Kidney (tissue), 13 donors: ENCODE measurements at regions not wholly inside any gene's neighbourhood (a gene's known extent, or its start where the extent isn't known, plus 50 kb on each side); places are given as distances from the start of the nearest gene placed in this dataset.

Source experiments
- DNase-seq, 5 donors: peaks; one replicate each; pipeline ENCODE4 v3.0.0-alpha.2; 2013 to 2020
- FAIRE-seq: peaks from 2 replicates; lab custom pipeline; 2012; peaks lifted over from hg19 to GRCh38; lab: Jason Lieb, UNC
- H3K27ac ChIP-seq, 2 donors: one replicate each; pipeline ENCODE4 v1.7.0; 2013; ENCODE audit warnings: low read depth in 2 of 2, low read length in 2 of 2, inconsistent platforms in 1 of 2
- H3K27me3 ChIP-seq: one replicate; pipeline ENCODE4 v1.7.1; 2013; ENCODE audit warnings: low read length, inconsistent platforms; ENCODE audit not compliant: control insufficient read depth, insufficient read depth
- H3K36me3 ChIP-seq, 3 donors: one replicate each; pipeline versions ENCODE4 v1.7.0 to v1.7.1; 2013; ENCODE audit warnings: low read length in 3 of 3, control low read depth in 1 of 3, inconsistent platforms in 1 of 3; ENCODE audit not compliant: insufficient read depth in 3 of 3, control insufficient read depth in 2 of 3
- H3K4me1 ChIP-seq, 3 donors: one replicate each; pipeline versions ENCODE4 v1.7.0 to v1.7.1; 2013; ENCODE audit warnings: low read length in 3 of 3, inconsistent platforms in 1 of 3, low read depth in 1 of 3; ENCODE audit not compliant: control insufficient read depth in 2 of 3, insufficient read depth in 2 of 3
- H3K4me3 ChIP-seq, 3 donors: one replicate each; pipeline versions ENCODE4 v1.7.0 to v1.8.1; 2013; ENCODE audit warnings: low read length in 3 of 3, control low read depth in 1 of 3, inconsistent platforms in 1 of 3
- H3K9ac ChIP-seq, 3 donors: one replicate each; pipeline versions ENCODE4 v1.7.0 to v1.7.1; 2013; ENCODE audit warnings: low read length in 3 of 3, control low read depth in 1 of 3, inconsistent platforms in 1 of 3
- H3K9me3 ChIP-seq, 3 donors: one replicate each; pipeline versions ENCODE4 v1.7.0 to v1.7.1; 2013; ENCODE audit warnings: low read length in 3 of 3, control low read depth in 1 of 3, inconsistent platforms in 1 of 3; ENCODE audit not compliant: control insufficient read depth in 2 of 3, insufficient read depth in 1 of 3
- intact Hi-C: fragments of 100-400 bp; cut with DNase I; formaldehyde crosslinking; loops from one replicate; pipeline ENCODE4 v1.11.1; 2022
- TF ChIP-seq, protein P1 (sequence below): IDR thresholded peaks from 3 replicates; pipeline ENCODE4 v1.5.1; 2012; ENCODE audit warnings: mild to moderate bottlenecking, moderate library complexity, borderline replicate concordance; ENCODE audit not compliant: insufficient read depth; ENCODE audit errors: extremely low read depth
- donor health status: control.
- donor health status: control.
- donor health status: control.
- donor health status: control.
- donor health status: control.
- donor health status: DM: yes; HTN: yes; CAD: no.
- donor health status: Normal renal cell carcinoma (clear cell type).

DNA sequence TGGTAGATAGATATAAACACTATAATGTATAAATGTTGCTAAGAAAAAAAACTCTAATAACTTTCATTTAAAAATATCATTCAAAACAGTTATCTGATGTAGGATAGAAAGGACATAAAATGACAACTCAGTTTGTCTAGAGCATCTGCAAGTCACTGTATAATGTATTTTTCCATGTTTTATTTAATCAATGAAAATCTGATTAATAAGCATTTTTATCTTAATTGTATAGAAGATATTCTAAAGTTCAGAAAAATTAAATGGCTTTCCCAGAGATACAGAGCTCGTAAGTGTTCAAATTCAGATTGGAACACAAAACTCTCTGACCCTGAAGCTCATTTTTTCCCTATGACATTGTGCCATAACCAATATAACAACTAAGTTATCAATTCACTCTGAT, 295.9 kb upstream of the DCN start:
- DNase-seq = no peak
- Histone ChIP-seq H3K4me1 (no peaks in the 10 kb centered on the region), H3K4me3 (no peak overlapping the region), H3K9me3 (no peaks in the 10 kb centered on the region), H3K27ac (no peak overlapping the region), H3K9ac (no peak overlapping the region), H3K27me3 (no peaks in the 10 kb centered on the region), H3K36me3 (no peaks in the 10 kb centered on the region)
- intact Hi-C loops = no loop called here
- no peak for FAIRE-seq
- TF ChIP-seq, protein P1, sequence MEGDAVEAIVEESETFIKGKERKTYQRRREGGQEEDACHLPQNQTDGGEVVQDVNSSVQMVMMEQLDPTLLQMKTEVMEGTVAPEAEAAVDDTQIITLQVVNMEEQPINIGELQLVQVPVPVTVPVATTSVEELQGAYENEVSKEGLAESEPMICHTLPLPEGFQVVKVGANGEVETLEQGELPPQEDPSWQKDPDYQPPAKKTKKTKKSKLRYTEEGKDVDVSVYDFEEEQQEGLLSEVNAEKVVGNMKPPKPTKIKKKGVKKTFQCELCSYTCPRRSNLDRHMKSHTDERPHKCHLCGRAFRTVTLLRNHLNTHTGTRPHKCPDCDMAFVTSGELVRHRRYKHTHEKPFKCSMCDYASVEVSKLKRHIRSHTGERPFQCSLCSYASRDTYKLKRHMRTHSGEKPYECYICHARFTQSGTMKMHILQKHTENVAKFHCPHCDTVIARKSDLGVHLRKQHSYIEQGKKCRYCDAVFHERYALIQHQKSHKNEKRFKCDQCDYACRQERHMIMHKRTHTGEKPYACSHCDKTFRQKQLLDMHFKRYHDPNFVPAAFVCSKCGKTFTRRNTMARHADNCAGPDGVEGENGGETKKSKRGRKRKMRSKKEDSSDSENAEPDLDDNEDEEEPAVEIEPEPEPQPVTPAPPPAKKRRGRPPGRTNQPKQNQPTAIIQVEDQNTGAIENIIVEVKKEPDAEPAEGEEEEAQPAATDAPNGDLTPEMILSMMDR = no peak

- H3K27me3 ChIP-seq = no peaks in the 10 kb centered on the region
- no peak overlapping the region for H3K27ac ChIP-seq
- H3K36me3 ChIP-seq = no peaks in the 10 kb centered on the region
- intact Hi-C loops = no loop called here
- no peak overlapping the region for H3K4me3 ChIP-seq
- H3K9me3 ChIP-seq = no peaks in the 10 kb centered on the region
- FAIRE-seq (no peak), DNase-seq (no peak)
- H3K9ac ChIP-seq = no peak overlapping the region
- H3K4me1 ChIP-seq = no peaks in the 10 kb centered on the region
- TF ChIP-seq, protein P1 = no peak
Observed at GRCh38 chr12:91467686-91468085, 285.1 kb upstream of the DCN start.

GRCh38 chr12:91461061-91461460, 278.4 kb upstream of the DCN start:
- H3K9me3 ChIP-seq = no peaks in the 10 kb centered on the region
- no peak overlapping the region for H3K27ac ChIP-seq
- H3K4me1 ChIP-seq = no peaks in the 10 kb centered on the region
- H3K4me3 ChIP-seq = no peak overlapping the region
- TF ChIP-seq, protein P1 = no peak
- intact Hi-C loops = no loop called here
- FAIRE-seq = no peak
- no peak overlapping the region for H3K9ac ChIP-seq
- H3K27me3 ChIP-seq = no peaks in the 10 kb centered on the region
- H3K36me3 ChIP-seq = no peaks in the 10 kb centered on the region
- peak in 2 of 5 donors; percentile 12 to 14 for DNase-seq

DNA sequence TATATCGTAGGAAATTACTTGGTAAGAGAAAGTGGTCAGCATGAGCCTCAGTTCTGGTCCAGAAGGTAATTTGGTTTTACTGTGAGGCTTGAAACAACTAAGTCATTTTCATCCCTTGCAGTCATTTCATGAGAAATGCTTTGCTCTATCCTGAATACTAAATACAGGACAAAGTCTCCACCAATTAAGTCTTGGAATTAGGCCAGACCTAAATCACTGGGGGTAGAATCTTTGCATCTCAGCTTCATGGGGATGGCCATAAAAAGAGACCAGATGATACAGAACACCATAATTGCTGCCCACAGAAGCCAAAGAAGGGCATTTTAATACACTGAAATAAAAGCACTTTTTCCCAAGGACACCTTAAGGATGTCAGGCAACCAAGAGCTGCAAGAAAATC, 277.9 kb upstream of the DCN start:
- Histone ChIP-seq H3K36me3 (no peaks in the 10 kb centered on the region), H3K9me3 (no peaks in the 10 kb centered on the region), H3K27ac (no peak overlapping the region), H3K9ac (no peak overlapping the region), H3K4me3 (no peak overlapping the region), H3K4me1 (no peaks in the 10 kb centered on the region), H3K27me3 (no peaks in the 10 kb centered on the region)
- DNase-seq (peak in 1 of 5 donors; percentile 4), FAIRE-seq (no peak)
- TF ChIP-seq, protein P1 = no peak
- intact Hi-C loops = no loop called here
